Upper lobe of left lung (tissue), 6 donors: ENCODE measurements at regions not wholly inside any gene's neighbourhood (a gene's known extent, or its start where the extent isn't known, plus 50 kb on each side); places are given as distances from the start of the nearest gene placed in this dataset.
A peak's percentile ranks its signal among the peaks of the same experiment; 100 is the strongest.
"Not testable (repeated sequence)": the region's sequence is repeated elsewhere in the genome, so short reads cannot be mapped to it uniquely, and the experiment has no call there.

ENCODE experiments used
- ATAC-seq, 2 donors: fragments of 200-7000 bp; cut with Tn5 transposase; one replicate each; pipeline ENCODE4 v1.9.1; 2022; ENCODE audit warnings: mild to moderate bottlenecking in 2 of 2, moderate library complexity in 2 of 2; ENCODE audit not compliant: low FRiP score in 2 of 2
- DNase-seq, 2 donors: peaks; one replicate each; pipeline ENCODE4 v3.0.0-alpha.2; 2019 to 2020
- H3K27ac ChIP-seq, 4 donors: fragments of 200-600 bp; sonication (generic); one replicate each; pipeline ENCODE4 v1.5.1; 2016 to 2019
- H3K27me3 ChIP-seq, 4 donors: fragments of 200-600 bp; sonication (generic); one replicate each; pipeline ENCODE4 v1.5.1; 2017 to 2019
- H3K36me3 ChIP-seq, 4 donors: fragments of 200-600 bp; sonication (generic); one replicate each; pipeline ENCODE4 v1.5.1; 2016 to 2019
- H3K4me1 ChIP-seq, 4 donors: fragments of 200-600 bp; sonication (generic); one replicate each; pipeline ENCODE4 v1.5.1; 2018 to 2019
- H3K4me3 ChIP-seq, 4 donors: fragments of 200-600 bp; sonication (generic); one replicate each; pipeline ENCODE4 v1.5.1; 2017 to 2019; ENCODE audit warnings: mild to moderate bottlenecking in 2 of 4, moderate library complexity in 1 of 4
- H3K9me3 ChIP-seq, 4 donors: fragments of 200-600 bp; sonication (generic); one replicate each; pipeline ENCODE4 v1.5.1; 2018 to 2019
- CTCF ChIP-seq, 6 experiments: fragments of 450-650 bp in 4 of 6; fragments of 200-600 bp in 2 of 6; sonication (generic) in 2 of 6; IDR thresholded peaks; one replicate each; pipeline ENCODE4 v1.5.1; 2016 to 2019; ENCODE audit warnings: antibody characterized with exemption in 6 of 6
- EP300 ChIP-seq, 4 donors: sonication (generic); formaldehyde crosslinking; IDR thresholded peaks; one replicate each; pipeline ENCODE4 v1.5.1; 2017; ENCODE audit warnings: antibody characterized with exemption in 4 of 4, control low read depth in 2 of 4
- POLR2A ChIP-seq, 4 donors: fragments of 450-650 bp; IDR thresholded peaks; one replicate each; pipeline ENCODE4 v1.5.1; 2016 to 2017; ENCODE audit warnings: antibody characterized with exemption in 4 of 4, mild to moderate bottlenecking in 2 of 4
- POLR2AphosphoS5 ChIP-seq, 2 donors: sonication (generic); formaldehyde crosslinking; IDR thresholded peaks; one replicate each; pipeline ENCODE4 v1.5.1; 2017; ENCODE audit warnings: antibody characterized with exemption in 2 of 2
- whole genome bisulfite sequencing, 2 donors: methylation state at CpG; one replicate each; pipeline ENCODE4 v1.1.5; 2017 to 2018; 5-methylcytosine and 5-hydroxymethylcytosine counted together
- donor health status: DM: no; HTN: no; CAD: no; lungs with moderate emphysema.
- donor health status: DM: no; HTN: yes; CAD: no; lungs with severe emphysema.

GRCh38 chr3:145307272-145307671 lies 853.7 kb downstream of the PLOD2 start:
- DNase-seq (no peak), ATAC-seq (no peak)
- Histone ChIP-seq H3K27me3 (no peaks in the 10 kb centered on the region), H3K36me3 (no peaks in the 10 kb centered on the region), H3K9me3 (no peaks in the 10 kb centered on the region), H3K27ac (no peak overlapping the region), H3K4me1 (no peaks in the 10 kb centered on the region), H3K4me3 (no peak overlapping the region)
- no peak for TF ChIP-seq POLR2A (IDR thresholded peaks at IDR 0.05)
- TF ChIP-seq POLR2AphosphoS5 (IDR thresholded peaks at IDR 0.05) = no peak
- no peak for TF ChIP-seq EP300 (IDR thresholded peaks at IDR 0.05)
- no peak for TF ChIP-seq CTCF (IDR thresholded peaks at IDR 0.05)

GRCh38 chr3:145313751-145314150 lies 847.2 kb downstream of the PLOD2 start:
- Histone ChIP-seq H3K36me3 (no peaks in the 10 kb centered on the region), H3K27me3 (no peaks in the 10 kb centered on the region), H3K9me3 (peaks cover 0 to 2% (median 0%) of the 10 kb centered on the region in 4 donors), H3K4me3 (no peak overlapping the region), H3K27ac (no peak overlapping the region), H3K4me1 (no peaks in the 10 kb centered on the region)
- 92 to 94% methylated on average over 2 of the region's 2 CpGs for WGBS, 2 donors
- TF ChIP-seq CTCF (IDR thresholded peaks at IDR 0.05) (no peak), POLR2A (IDR thresholded peaks at IDR 0.05) (no peak), EP300 (IDR thresholded peaks at IDR 0.05) (no peak), POLR2AphosphoS5 (IDR thresholded peaks at IDR 0.05) (no peak)
- no peak for ATAC-seq
- no peak for DNase-seq

- not testable (repeated sequence) for H3K27ac ChIP-seq, ATAC-seq, DNase-seq, H3K4me1 ChIP-seq, H3K27me3 ChIP-seq, H3K9me3 ChIP-seq, H3K36me3 ChIP-seq, H3K4me3 ChIP-seq
- WGBS, 2 donors = 72 to 81% methylated on average over 4 of the region's 4 CpGs
Observed at GRCh38 chr3:145316253-145316652, 844.7 kb downstream of the PLOD2 start.

GRCh38 chr3:145326666-145327065 lies 834.3 kb downstream of the PLOD2 start:
- Histone ChIP-seq H3K27ac (no peak overlapping the region), H3K27me3 (no peaks in the 10 kb centered on the region), H3K4me1 (no peaks in the 10 kb centered on the region), H3K4me3 (no peak overlapping the region), H3K9me3 (no peaks in the 10 kb centered on the region), H3K36me3 (no peaks in the 10 kb centered on the region)
- ATAC-seq (no peak), DNase-seq (no peak)
- 13 to 32% methylated on average over 1 of the region's 1 CpG for WGBS, 2 donors
- TF ChIP-seq POLR2A (IDR thresholded peaks at IDR 0.05) = no peak
- no peak for TF ChIP-seq POLR2AphosphoS5 (IDR thresholded peaks at IDR 0.05)
- TF ChIP-seq CTCF (IDR thresholded peaks at IDR 0.05) = no peak
- no peak for TF ChIP-seq EP300 (IDR thresholded peaks at IDR 0.05)

GRCh38 chr3:145333427-145333826 lies 827.6 kb downstream of the PLOD2 start:
- WGBS, 2 donors = 90% methylated on average over 31 of the region's 31 CpGs; no CpG with 5 or more reads in 1 of the 2 donors
- not testable (repeated sequence) for H3K9me3 ChIP-seq, ATAC-seq, H3K27ac ChIP-seq, H3K36me3 ChIP-seq, H3K4me1 ChIP-seq, H3K27me3 ChIP-seq, H3K4me3 ChIP-seq
- DNase-seq = peak in 1 of 2 donors; percentile 83

GRCh38 chr3:145333931-145334330 lies 827.1 kb downstream of the PLOD2 start:
- no peaks in the 10 kb centered on the region for H3K4me1 ChIP-seq
- no peaks in the 10 kb centered on the region for H3K9me3 ChIP-seq
- no peak for TF ChIP-seq POLR2A (IDR thresholded peaks at IDR 0.05)
- no peak for TF ChIP-seq POLR2AphosphoS5 (IDR thresholded peaks at IDR 0.05)
- no peak for TF ChIP-seq CTCF (IDR thresholded peaks at IDR 0.05)
- no peak for TF ChIP-seq EP300 (IDR thresholded peaks at IDR 0.05)
- no peak overlapping the region for H3K27ac ChIP-seq
- no peaks in the 10 kb centered on the region for H3K27me3 ChIP-seq
- no peak for ATAC-seq
- 82 to 87% methylated on average over 13 of the region's 13 CpGs for WGBS, 2 donors
- DNase-seq = no peak
- H3K36me3 ChIP-seq = no peaks in the 10 kb centered on the region
- no peak overlapping the region for H3K4me3 ChIP-seq
